Gastrocnemius medialis (tissue), 4 donors: ENCODE measurements at regions not wholly inside any gene's neighbourhood (a gene's known extent, or its start where the extent isn't known, plus 50 kb on each side); places are given as distances from the start of the nearest gene placed in this dataset.

Experiments used
- CTCF ChIP-seq, 5 experiments: fragments of 450-650 bp in 3 of 5; fragments of 200-600 bp in 2 of 5; sonication (generic) in 2 of 5; IDR thresholded peaks in 4 of 5; conservative IDR thresholded peaks in 1 of 5; 1 replicate in 4 of 5; 2 replicates in 1 of 5; pipeline ENCODE4 v1.5.1; 2016 to 2019; ENCODE audit warnings: antibody characterized with exemption in 5 of 5, mild to moderate bottlenecking in 3 of 5, moderate library complexity in 3 of 5
- POLR2A ChIP-seq, 2 donors: fragments of 450-650 bp; IDR thresholded peaks; one replicate each; pipeline ENCODE4 v1.6.1; 2017; ENCODE audit warnings: antibody characterized with exemption in 2 of 2, mild to moderate bottlenecking in 2 of 2, moderate library complexity in 2 of 2

GRCh38 chr16:24674877-24675276, 54.6 kb upstream of the TNRC6A start:
- TF ChIP-seq POLR2A (IDR thresholded peaks at IDR 0.05) (no peak), CTCF (IDR thresholded peaks at IDR 0.05 in 4 of 5, conservative IDR thresholded peaks at IDR 0.05 in 1 of 5) (no peak)
